ENCODE measurements at regions not wholly inside any gene's neighbourhood (a gene's known extent, or its start where the extent isn't known, plus 50 kb on each side); places are given as distances from the start of the nearest gene placed in this dataset.

- no peak for TF ChIP-seq EZH2phosphoT487 (IDR thresholded peaks at IDR 0.05; ENCODE audit: borderline replicate concordance, low read depth, low read length)
- no peak for TF ChIP-seq CTCF (conservative IDR thresholded peaks at IDR 0.05; ENCODE audit: low read length)
These were observed 394.6 kb downstream of the KIF16B start for GRCh38 chr20:16178546-16179135.

All from OCI-LY7 (cell line).